GM18520 (cell line): ENCODE measurements at regions not wholly inside any gene's neighbourhood (a gene's known extent, or its start where the extent isn't known, plus 50 kb on each side); places are given as distances from the start of the nearest gene placed in this dataset.
"Not testable (repeated sequence)": the region's sequence is repeated elsewhere in the genome, so short reads cannot be mapped to it uniquely, and the experiment has no call there.

Experiments
- ATAC-seq: cut with Tn5 transposase; IDR thresholded peaks from one replicate; pipeline ENCODE4 v1.9.1; 2021; ENCODE audit not compliant: unreplicated experiment

DNA sequence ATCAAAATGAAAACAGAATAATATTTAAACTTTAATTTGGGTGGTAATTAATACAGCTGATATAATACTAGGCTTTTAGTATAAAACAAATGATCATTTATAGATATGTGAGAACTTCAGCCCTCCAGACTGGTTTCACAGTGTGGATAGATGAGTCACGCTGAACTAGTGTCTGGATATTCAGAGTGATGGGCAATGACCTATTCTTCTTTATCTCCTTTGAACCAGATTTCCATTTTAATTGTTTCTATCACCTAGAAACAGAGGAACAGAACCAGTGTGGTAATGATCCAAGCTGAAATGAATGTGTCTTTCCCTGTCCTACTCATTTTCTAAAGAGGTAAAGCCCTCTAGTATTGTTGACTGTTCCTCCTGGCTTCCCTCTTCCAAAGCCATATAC, 155.2 kb upstream of the GK2 start:
- no peak for ATAC-seq

DNA sequence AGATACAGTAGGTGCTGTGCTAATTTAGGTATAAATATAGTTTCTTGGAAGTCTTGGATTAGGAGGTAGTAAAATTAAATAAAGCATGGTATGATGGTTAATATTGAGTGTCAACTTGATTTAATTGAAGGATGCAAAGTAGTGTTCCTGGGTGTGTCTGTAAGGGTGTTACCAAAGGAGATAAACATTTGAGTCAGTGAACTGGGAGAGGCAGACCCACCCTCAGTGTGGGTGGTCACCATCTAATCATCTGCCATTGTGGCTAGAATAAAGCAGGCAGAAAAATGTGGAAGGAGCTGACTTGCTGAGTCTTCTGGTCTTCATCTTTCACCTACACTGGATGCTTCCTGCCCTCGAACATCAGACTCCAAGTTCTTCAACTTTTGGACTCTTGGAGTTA, 153.7 kb upstream of the GK2 start:
- no peak for ATAC-seq

DNA sequence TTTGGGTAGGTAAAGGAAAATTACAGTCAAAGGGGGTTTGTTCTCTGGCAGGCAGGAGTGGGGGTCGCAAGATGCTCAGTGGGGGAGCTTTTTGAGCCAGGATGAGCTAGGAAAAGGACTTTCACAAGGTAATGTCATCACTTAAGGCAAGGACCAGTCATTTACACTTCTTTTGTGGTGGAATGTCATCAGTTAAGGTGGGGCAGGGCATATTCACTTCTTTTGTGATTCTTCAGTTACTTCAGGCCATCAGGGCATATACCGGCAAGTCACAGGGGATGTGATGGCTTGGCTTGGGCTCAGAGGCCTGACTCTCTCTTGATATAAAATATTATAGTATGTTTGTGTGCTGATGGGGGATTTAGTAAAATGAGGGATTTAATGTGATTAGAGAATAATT, 151.4 kb upstream of the GK2 start:
- not testable (repeated sequence) for ATAC-seq

DNA sequence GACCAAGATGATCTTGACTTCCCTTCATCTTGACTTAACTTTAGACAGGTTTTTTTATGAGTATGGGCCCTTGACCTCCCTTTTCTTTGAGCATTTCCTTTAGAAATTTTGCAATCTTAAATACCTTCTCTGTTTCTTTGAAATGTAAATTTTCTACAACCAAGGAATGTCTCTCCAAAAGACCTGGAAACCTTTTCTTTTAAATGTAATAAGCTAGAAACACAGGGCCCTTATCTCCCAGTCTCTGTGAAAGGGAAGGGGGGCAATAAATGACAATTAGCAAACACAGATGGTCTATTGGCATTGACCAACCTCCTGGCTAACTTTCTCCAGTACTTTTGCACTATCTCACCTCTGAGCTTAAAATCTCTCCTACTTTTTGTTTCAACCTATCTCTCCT, 144.3 kb upstream of the GK2 start:
- ATAC-seq = no peak

DNA sequence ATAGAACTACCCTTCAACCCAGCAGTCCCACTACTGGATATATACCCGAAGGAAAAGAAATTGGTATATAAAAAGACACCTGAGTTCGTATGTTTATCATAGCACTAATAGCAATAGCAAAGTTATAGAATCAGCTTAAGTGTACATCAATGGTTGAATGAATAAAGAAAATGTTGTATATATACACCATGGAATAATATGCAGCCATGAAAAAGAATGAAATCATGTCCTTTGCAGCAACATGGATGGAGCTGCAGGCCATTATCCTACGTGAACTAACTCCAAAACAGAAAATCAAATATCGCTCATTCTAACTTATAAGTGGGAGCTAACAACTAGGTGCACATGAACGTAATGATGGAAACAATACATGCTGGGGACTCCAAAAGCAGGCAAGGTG, 143.5 kb upstream of the GK2 start:
- ATAC-seq = no peak

DNA sequence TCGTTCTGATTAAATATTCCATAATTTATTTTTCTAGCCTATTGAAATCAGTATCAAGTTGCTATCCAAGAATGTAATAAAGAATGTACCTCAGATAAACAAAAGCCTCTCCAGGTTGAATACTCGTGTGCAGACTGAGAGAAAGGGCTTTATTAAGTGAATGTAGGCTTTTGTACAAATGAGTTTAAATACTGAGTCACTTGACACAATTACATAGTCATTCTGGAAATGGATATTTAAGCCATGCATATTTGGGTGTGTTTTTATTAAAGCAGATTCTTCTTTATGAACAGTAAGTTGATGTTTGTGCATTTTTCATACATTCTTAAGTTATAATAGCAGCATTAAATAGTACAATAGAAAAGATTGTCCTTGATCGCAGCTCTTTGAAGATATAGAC, 139.8 kb upstream of the GK2 start:
- ATAC-seq = no peak

DNA sequence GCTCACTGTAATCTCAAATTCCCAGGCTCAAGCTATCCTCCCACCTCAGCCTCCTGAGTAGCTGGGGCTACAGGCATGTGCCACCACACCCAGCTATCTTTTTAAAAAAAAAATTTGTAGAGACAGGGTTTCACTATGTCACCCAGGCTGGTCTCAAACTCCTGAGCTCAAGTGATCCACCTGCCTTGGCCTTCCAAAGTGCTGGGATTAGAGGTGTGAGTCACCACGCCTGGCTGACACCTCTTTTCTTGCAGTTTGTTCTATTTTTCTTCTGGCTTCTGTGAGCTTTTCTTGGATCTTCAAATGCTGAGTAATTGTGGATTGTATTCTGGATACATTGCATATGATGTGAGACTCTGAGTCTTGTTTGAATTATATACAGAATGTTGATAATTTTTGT, 137.3 kb upstream of the GK2 start:
- ATAC-seq = not testable (repeated sequence)

DNA sequence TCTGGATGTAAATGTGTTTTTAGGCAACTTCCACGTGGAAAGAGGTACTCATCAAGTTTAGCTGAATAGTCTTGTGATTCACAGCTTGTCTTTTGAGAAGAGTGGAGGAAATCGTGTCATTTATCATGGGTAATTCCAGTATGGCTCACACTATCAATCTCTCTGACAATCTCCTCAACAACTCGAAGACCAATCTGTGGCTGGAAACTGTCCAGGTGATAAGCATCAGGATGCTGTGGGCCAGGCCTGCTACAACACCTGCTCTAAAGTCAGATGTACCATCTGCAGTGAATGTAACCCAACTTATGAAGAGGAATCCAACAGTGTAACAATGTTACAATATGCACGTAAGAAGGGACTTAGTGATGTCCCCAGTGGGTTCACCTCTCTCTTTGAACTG, 132.1 kb upstream of the GK2 start:
- ATAC-seq = no peak

DNA sequence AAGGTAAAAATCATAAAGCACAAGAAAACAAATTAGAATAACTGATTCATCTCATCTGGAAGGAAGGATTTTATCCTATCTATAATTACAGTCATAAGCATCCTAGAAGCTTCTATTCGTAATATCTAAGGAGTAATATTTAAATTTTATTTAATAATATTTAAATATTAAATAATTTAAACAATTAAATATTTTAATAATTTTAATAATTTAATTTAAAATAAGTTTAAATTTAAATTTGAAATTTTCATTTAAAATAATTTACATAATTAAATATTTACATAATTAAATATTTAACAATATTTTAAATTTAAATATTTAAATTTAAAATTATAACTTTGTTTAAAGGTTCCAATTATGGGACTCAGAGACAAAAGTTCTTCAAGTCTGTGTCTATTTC, 127.5 kb upstream of the GK2 start:
- ATAC-seq = no peak

DNA sequence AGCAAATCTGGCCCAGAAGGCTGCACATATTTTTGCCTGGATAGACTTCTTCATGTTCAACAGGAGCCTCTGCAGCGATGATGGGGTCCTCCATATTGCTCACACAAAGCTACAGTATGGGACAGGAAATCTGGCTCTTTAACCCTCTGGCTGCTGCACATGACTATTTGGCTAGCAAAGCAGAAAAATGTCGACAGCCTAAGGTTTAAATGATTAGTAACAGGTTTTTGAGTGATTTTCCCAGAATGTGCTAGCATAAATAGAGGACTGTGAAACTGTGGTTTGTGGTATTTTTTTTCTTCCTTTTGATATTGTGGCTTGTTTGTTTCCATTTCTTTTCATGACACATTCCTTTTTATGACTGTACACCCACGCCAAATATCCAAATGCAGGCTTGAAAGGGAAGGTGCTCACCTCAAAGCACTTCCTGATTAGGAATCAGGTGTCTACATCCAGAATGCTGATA, 120.2 kb upstream of the GK2 start:
- ATAC-seq = no peak

DNA sequence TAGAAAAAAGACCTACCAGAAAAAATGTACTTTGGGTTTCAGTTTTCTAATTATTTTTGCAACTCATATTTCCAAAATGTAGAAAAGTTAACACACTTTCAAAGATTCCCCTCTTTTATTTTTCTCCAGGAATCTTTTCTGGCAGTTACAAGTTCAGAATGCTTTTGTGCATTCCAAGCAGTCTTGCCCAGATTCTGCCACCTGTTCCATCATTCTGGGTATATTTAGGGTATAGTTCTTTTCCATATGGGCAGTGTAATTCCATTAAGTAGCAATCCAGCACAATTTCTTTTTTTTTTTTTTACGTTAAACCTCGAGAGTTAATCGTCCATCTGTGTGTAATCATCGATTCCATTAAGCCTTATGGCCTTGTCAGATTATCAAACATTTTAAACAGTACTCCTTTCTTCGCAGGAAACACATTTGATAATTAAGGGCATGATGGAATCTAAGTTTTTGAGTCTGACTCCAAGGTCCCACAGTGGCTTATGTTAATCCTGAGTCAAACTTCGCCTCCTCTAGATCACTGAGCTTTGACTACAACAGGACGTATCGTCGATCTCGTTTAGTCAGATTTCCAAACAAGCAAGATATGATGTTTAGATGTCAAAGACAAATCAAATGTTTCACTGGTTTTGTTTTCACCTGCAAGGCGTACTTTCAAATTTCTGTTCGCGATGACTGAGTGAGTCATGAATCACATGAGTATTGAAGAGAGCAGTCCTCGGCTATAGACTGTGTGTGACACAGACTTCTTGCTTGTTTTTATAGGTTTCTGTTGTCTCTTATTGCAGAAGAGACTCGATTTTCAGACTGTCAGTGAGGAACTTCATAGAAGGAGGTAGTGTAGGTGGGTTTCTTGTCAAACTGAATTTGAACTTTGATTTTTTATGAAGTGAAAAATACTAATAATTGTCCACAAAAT, 118.9 kb upstream of the GK2 start:
- ATAC-seq = no peak

DNA sequence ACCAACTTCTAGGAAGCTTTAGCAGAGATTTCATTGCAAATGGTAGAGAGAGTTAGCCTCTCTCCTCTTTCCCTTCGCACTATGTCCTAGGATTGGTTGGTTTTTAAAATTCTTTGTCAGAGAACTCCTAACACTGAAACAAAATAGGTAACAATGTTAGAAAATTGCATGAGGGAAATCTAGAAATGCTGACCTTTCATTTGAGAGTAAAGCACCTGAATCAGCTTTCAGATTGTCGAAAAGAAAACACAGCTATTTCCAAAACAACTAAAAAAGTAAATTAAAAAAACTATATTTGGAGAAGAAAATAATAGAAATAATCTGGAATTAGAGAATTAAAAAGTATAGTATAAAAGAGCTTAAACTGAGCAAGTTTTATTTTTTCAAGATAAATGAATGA, 108.1 kb upstream of the GK2 start:
- ATAC-seq = no peak

DNA sequence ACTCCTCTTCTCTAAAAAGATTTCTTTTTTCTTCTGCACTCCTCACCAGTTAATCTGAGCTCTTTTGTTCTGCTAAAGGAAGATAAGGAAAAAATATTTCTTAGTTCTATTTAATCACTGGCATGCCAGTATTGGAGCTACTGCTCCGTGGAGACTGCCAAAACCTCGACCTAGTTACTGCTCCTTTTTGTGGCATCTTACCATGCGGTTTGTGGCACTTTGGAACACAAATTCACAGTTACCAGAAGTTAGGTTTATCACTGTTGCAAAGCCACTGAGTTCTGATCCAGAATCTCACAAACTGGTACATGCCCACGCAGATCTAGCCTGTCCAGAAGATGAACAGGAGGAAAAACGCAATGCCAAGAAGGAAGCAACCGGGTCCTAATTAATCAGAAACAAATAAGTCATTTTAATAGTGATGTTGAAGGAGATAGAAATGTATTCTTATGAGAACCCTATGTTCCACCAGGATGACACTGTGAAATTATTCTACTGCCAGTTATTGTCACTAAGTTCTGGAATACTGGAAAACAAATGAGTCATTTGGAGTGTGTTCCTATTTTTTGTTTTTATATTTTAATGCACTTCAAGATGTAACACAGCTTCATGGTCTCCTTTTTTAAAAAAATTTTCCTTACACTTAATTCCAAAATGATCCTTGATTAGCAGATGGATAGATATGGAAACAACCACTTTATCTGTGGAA, 106.7 kb upstream of the GK2 start:
- no peak for ATAC-seq

DNA sequence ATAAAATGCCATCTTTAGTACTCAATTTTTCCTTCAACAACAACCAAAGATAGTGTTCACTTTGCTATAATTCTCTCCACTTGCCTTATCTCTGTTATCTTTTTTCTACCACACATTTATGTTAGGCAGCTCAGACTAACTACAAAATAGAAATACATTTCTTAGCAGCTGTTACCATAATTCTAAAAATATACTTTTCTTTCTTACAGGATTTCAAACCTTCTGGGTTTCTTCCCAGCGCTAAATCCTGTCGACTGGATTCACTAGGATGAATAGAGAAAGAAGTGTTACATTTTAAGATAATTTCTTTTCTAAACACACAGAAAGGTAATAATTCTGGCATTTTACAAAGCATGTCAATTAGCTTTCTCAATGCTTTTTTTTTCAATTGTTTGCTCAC, 105.5 kb upstream of the GK2 start:
- ATAC-seq = no peak

DNA sequence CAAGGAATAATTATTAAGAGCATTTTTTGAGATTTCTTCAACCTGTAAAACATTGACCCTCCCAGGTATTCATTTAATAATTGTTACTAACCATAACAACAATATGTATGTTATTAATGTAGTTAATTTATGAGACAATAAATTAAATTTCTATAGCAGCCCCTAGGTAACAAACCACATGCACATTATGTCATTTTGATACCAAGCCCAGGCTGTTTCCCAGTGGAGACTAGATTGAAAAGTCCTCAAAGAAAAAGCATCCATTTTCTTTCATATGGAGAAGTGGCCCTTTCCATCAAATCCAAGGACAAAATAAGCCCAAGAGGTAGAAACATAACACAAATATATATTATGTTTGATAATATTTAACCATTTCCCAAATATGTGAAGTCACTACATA, 104.3 kb upstream of the GK2 start:
- no peak for ATAC-seq

DNA sequence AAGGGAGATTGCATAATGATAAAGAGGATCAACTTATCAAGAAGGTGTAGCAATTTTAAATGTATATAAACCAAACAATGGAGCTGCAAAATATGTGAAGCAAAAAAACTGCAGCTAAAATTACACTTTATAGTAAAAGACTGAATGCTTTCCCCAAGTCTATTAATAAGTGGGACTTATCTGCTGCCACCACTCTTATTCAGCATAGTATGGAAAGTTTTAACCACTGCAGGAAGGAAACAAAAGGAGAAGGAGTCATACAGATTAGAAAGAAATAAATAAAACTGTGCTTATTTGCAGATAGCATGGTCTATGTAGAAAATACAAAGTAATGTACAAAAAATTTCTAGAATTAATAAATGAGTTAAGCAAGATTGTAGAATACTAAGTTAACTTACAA, 94.1 kb upstream of the GK2 start:
- no peak for ATAC-seq

DNA sequence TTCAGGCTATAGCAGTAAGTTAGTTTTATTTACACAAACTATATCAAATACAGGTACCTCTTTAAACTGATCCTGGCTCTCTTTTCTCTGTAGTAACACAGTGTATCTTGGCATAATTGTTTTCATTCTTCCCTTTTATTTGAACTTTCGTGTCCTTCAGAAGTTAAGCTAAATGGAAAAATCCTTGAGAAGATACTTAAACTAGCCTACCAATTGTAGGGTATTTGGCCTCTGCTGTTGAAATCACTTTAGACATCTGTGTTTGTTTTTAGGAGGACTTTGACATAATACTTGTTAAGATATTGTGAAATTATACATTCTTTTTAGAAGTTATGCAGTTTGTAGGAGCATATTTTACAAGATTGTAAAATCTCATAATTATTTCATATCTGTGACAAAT, 90.3 kb upstream of the GK2 start:
- no peak for ATAC-seq

DNA sequence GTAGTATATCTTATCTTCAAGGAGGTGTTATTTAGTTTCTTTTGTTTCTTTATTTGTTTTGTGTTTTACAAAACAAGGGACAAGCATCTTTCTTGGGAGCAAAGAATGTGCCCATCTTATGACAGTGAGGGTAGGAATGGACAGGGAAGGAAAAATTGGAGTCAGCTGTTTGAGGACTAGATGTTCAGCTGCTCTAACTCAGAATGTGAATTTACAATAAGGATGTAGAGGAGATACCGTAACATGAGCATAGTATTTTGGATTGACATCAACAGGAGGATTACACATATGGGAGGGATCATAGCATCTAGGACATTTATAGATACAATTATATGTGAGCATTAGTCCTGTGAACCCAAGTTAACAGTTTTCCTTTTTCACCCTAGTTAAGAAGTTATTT, 89.0 kb upstream of the GK2 start:
- ATAC-seq = no peak

DNA sequence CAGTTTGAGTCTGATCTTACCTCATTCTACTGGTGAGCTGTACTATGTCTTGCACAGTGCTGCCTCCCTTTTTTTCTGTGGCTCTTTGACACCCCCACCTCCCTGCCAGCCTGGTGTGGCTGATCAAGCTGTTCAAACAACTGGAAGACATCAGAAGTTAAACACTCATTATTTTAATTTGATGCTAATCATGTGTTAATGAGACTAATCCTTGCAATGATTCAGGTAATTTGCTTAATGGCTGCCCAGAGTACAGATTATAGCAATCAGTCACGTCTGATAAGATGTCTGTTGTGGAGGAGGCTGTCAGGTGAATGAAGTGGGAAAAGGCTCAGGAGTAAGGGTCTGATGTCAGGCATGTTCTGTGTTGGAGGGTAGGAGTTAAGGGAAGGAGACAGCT, 87.4 kb upstream of the GK2 start:
- no peak for ATAC-seq

DNA sequence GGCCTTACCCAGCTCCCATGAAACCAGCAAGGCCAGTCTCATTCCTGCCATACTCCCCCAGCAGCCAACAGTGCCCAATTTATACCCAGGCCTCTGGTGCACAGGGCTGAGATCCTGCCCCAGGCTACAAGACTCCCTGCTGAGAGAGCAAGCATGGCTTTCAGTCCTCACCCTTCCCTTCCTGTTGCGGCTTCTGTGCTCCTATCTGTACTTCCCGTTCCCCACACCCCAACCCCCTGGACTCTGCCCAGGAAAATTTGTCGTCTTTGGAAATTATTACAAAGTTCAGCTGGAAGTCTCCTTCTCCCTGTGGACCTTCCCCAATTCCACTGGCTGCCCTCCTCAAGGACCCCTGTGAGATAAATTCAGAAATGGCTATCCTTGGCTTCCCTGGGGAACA, 84.1 kb upstream of the GK2 start:
- no peak for ATAC-seq

DNA sequence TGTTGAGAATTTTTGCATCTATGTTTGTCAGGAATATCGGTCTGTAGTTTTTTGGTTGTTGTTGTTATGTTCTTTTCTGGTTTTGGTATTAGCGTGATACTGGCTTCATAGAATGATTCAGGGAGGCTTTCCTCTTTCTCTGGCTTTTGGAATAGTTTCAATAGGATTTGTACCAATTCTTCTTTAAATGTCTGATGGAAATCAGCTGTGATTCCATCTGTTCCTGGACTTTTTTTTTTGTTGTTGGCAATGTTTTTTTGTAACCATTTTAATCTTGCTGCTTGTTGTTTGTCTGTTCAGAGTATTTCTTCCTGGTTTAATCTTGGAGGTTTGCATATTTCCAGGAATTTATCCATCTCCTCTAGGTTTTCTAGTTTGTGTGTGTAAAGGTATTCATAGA, 81.5 kb upstream of the GK2 start:
- no peak for ATAC-seq

DNA sequence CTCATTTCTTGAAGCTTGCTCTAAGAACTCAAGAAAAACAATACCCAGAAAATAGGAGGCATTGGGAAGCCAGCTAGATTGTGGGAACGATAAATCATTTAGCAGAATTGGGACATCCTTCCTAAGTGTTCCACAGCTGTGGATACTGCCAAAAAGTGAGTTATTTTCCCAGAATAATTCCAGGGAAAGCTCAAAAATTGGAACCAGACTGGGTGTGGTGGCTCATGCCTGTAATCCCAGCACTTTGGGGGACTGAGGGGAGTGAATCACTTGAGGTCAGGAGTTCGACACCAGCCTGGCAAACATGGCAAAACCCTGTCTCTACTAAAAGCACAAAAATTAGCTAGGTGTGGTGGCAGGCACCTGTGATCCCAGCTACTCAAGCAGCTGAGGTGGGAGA, 68.2 kb upstream of the GK2 start:
- no peak for ATAC-seq

DNA sequence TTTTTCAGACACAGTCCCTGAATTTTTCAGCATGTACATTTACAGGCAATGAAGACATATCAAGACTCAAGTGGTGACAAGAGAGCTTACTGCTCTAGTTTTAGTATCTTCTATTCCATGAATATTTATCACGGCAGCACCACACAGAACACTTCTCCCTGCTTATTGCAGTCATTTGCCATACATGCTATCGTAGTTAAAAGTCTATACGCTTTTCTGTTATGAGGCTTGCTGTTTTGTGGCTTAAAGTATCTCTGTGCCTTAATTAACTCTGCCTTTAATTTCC, 65.4 kb upstream of the GK2 start:
- ATAC-seq = no peak
